Endothelial cell (in vitro differentiated cells): ENCODE measurements at regions not wholly inside any gene's neighbourhood (a gene's known extent, or its start where the extent isn't known, plus 50 kb on each side); places are given as distances from the start of the nearest gene placed in this dataset.

ENCODE experiments used
- DNase-seq: peaks from one replicate; pipeline ENCODE4 v3.0.0; 2021; ENCODE audit warnings: low spot score
- H3K27ac Mint-ChIP-seq: one replicate; pipeline ENCODE4 v1.8.0; 2021; ENCODE audit warnings: mixed read lengths, inconsistent platforms; ENCODE audit not compliant: unreplicated experiment
- H3K27me3 Mint-ChIP-seq: one replicate; pipeline ENCODE4 v1.8.0; 2021; ENCODE audit warnings: mild to moderate bottlenecking, moderate library complexity, mixed read lengths, inconsistent platforms; ENCODE audit not compliant: unreplicated experiment
- H3K36me3 Mint-ChIP-seq: one replicate; pipeline ENCODE4 v1.8.0; 2021; ENCODE audit warnings: mild to moderate bottlenecking, low read depth, mixed read lengths, inconsistent platforms; ENCODE audit not compliant: unreplicated experiment
- H3K4me1 Mint-ChIP-seq: one replicate; pipeline ENCODE4 v1.8.0; 2021; ENCODE audit warnings: mild to moderate bottlenecking, mixed read lengths, inconsistent platforms; ENCODE audit not compliant: unreplicated experiment
- H3K4me3 Mint-ChIP-seq: one replicate; pipeline ENCODE4 v1.8.0; 2021; ENCODE audit warnings: mild to moderate bottlenecking, mixed read lengths, inconsistent platforms; ENCODE audit not compliant: unreplicated experiment
- H3K9me3 Mint-ChIP-seq: one replicate; pipeline ENCODE4 v1.8.0; 2021; ENCODE audit warnings: mixed read lengths, inconsistent platforms; ENCODE audit not compliant: unreplicated experiment
- TF ChIP-seq, protein P1 (sequence below): fragments of 200-600 bp; sonication (generic); IDR thresholded peaks from one replicate; pipeline ENCODE4 v1.5.0; 2021; ENCODE audit warnings: antibody characterized with exemption; ENCODE audit not compliant: unreplicated experiment

- H3K4me3 Mint-ChIP-seq: no peak overlapping the region
- no peaks in the 10 kb centered on the region for H3K4me1 Mint-ChIP-seq
- no peak for DNase-seq
- no peaks in the 10 kb centered on the region for H3K9me3 Mint-ChIP-seq
- TF ChIP-seq, protein P1, sequence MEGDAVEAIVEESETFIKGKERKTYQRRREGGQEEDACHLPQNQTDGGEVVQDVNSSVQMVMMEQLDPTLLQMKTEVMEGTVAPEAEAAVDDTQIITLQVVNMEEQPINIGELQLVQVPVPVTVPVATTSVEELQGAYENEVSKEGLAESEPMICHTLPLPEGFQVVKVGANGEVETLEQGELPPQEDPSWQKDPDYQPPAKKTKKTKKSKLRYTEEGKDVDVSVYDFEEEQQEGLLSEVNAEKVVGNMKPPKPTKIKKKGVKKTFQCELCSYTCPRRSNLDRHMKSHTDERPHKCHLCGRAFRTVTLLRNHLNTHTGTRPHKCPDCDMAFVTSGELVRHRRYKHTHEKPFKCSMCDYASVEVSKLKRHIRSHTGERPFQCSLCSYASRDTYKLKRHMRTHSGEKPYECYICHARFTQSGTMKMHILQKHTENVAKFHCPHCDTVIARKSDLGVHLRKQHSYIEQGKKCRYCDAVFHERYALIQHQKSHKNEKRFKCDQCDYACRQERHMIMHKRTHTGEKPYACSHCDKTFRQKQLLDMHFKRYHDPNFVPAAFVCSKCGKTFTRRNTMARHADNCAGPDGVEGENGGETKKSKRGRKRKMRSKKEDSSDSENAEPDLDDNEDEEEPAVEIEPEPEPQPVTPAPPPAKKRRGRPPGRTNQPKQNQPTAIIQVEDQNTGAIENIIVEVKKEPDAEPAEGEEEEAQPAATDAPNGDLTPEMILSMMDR: no peak
- H3K27ac Mint-ChIP-seq: no peak overlapping the region
- H3K36me3 Mint-ChIP-seq: no peaks in the 10 kb centered on the region
- H3K27me3 Mint-ChIP-seq: no peaks in the 10 kb centered on the region
Measured at GRCh38 chrY:8466813-8467212, 870.5 kb upstream of the TSPY4 start.

- Mint-ChIP-seq H3K27ac (no peak overlapping the region), H3K27me3 (no peaks in the 10 kb centered on the region), H3K36me3 (no peaks in the 10 kb centered on the region), H3K4me3 (no peak overlapping the region), H3K4me1 (no peaks in the 10 kb centered on the region), H3K9me3 (no peaks in the 10 kb centered on the region)
- no peak for DNase-seq
- TF ChIP-seq, protein P1: no peak
Measured at GRCh38 chrY:8470249-8470648, 867.0 kb upstream of the TSPY4 start.

DNA sequence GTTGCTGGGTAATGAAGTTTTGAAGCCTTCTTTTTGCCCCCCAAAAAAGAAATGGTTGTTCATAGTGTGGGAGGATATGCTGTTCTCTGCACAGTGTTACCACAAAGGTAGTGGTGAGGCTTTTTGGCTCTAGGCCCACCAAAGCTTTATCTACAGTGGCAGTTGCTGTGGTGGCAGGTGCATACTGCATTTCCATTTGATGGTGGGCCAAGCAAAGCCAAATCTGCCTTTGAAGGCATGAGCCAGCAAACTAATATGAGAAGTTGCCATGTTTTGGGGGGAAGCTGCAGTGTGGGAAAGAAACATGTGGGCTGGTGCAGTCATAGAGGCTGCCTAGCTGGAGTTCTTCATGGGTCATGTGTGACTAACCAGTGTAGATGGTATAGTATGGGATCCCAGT lies 858.1 kb upstream of the TSPY4 start:
- no peaks in the 10 kb centered on the region for H3K9me3 Mint-ChIP-seq
- H3K4me3 Mint-ChIP-seq: no peak overlapping the region
- no peaks in the 10 kb centered on the region for H3K4me1 Mint-ChIP-seq
- DNase-seq: no peak
- TF ChIP-seq, protein P1: no peak
- no peak overlapping the region for H3K27ac Mint-ChIP-seq
- peaks cover 2% of the 10 kb centered on the region for H3K27me3 Mint-ChIP-seq
- H3K36me3 Mint-ChIP-seq: no peaks in the 10 kb centered on the region

DNA sequence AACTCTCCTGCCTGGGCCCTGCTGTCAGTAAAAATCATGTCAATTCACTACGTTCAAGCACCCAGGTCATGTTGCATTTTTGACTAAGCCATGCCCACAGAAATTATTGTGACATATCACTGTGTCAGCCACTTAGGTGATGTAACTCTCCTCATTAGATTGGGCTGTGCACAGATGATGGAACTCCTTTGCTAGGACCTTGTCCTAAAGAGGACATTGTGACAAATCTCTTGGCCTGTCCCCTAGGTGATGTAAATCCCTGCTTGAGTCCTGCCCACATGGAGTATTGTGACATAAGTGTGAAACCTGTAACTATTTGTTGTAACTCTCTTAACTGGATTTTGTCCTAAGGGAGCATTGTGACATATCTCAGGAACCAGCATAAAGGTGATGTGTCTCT lies 848.3 kb upstream of the TSPY4 start:
- H3K4me1 Mint-ChIP-seq: no peaks in the 10 kb centered on the region
- TF ChIP-seq, protein P1: no peak
- no peak for DNase-seq
- peaks cover 3% of the 10 kb centered on the region for H3K9me3 Mint-ChIP-seq
- H3K36me3 Mint-ChIP-seq: no peaks in the 10 kb centered on the region
- H3K4me3 Mint-ChIP-seq: no peak overlapping the region
- no peaks in the 10 kb centered on the region for H3K27me3 Mint-ChIP-seq
- no peak overlapping the region for H3K27ac Mint-ChIP-seq

DNA sequence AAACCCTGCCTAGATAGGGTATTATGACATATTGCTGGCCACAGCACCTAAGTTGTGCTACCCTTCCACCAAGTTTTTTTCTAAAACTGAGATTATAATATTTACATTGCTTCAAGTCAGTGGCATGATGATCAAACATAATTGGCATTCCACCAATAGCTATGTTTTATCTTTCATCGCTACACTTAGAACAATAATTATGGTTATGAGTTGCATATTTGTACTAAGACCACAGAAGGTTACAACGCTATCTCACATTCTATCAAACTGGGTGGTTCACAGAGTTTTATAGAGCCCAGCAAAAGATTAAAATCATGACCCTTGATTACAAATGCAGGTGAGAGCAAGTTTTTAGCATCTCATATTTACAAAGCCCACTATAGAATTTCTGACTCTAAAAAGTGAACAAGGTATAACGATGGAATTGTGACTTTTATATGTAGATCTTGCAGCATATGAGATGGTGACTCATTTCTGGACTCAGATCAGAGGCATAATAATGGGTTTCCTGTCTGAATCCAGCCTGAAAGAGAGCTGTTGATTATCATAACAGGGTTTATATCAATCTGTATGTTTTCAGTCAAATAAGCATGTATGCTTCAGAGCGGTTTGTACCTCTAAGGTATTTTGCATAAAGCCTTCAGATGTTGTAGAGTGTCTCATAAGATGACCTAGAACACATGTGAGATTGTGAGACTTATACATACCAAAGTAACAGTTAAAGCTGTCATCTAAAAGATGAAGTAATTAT lies 847.2 kb upstream of the TSPY4 start:
- no peak for DNase-seq
- Mint-ChIP-seq H3K4me3 (no peak overlapping the region), H3K36me3 (no peaks in the 10 kb centered on the region), H3K4me1 (no peaks in the 10 kb centered on the region), H3K27me3 (no peaks in the 10 kb centered on the region), H3K9me3 (peaks cover 3% of the 10 kb centered on the region), H3K27ac (no peak overlapping the region)
- TF ChIP-seq, protein P1: no peak
